ENCODE measurements at regions not wholly inside any gene's neighbourhood (a gene's known extent, or its start where the extent isn't known, plus 50 kb on each side); places are given as distances from the start of the nearest gene placed in this dataset.

DNA sequence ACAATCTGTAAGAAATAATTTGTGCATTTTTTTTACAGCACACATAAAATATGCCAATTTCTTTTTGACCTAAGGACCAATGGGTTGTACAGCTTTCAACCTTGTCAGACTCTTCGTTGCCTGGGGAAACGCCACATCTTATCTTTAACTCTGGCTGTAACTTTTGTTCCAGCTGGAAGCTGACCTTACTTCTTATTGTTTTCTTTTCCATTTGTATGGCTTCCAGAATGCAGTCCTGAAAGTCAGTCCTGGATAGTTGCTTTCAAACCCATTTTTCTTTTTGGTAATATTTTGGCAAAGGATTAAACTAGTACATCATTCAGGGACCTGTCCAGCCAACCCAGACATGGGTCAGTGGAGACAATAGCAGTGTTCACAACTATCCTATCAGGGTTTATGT, 686.5 kb upstream of the CDH2 start:
- H3K18ac ChIP-seq (ENCODE audit: insufficient read length, low read depth, low read length) = no peak overlapping the region
- H3K4ac ChIP-seq (ENCODE audit: low read depth, low read length) = no peak overlapping the region
- no peaks in the 10 kb centered on the region for H3K4me1 ChIP-seq (ENCODE audit: insufficient read depth, low read length)
- H3K79me2 ChIP-seq (ENCODE audit: insufficient read depth, low read length) = no peaks in the 10 kb centered on the region
- no peaks in the 10 kb centered on the region for H3K9me3 ChIP-seq (ENCODE audit: control insufficient read depth, low read depth, low read length)
- H3T11ph ChIP-seq (ENCODE audit: low read length) = no peak overlapping the region
- no peaks in the 10 kb centered on the region for H4K20me1 ChIP-seq (ENCODE audit: control insufficient read depth, insufficient read depth, insufficient read length)
- H2BK20ac ChIP-seq (ENCODE audit: low read depth, low read length, poor library complexity, severe bottlenecking) = no peak overlapping the region
- H3K4me2 ChIP-seq (ENCODE audit: insufficient read depth, insufficient read length, low read length) = no peak overlapping the region
- H3K79me1 ChIP-seq (ENCODE audit: insufficient read depth, low read depth, low read length, poor library complexity, severe bottlenecking) = no peaks in the 10 kb centered on the region
- H3K4me3 Mint-ChIP-seq = no peak overlapping the region
- no peak overlapping the region for H3K9ac ChIP-seq (ENCODE audit: extremely low read depth, insufficient read length, low read length)
- no peak overlapping the region for H4K5ac ChIP-seq (ENCODE audit: insufficient read length, low read depth, low read length)
- no peaks in the 10 kb centered on the region for H3K4me1 Mint-ChIP-seq
- no peak overlapping the region for H3K27ac ChIP-seq (ENCODE audit: insufficient read length, low read depth, low read length)
- H2BK5ac ChIP-seq (ENCODE audit: insufficient read length, low read length) = no peak overlapping the region
- H3K27ac Mint-ChIP-seq = no peak overlapping the region
- H3K23ac ChIP-seq (ENCODE audit: insufficient read length, low read depth, low read length) = no peak overlapping the region
- no peak overlapping the region for H2BK12ac ChIP-seq (ENCODE audit: insufficient read length, low read depth, low read length)
- H3K14ac ChIP-seq (ENCODE audit: insufficient read depth, low read length) = no peak overlapping the region
- no peaks in the 10 kb centered on the region for H3K27me3 ChIP-seq (ENCODE audit: insufficient read depth, low read length)
- H3K27me3 Mint-ChIP-seq (ENCODE audit: low read depth) = no peaks in the 10 kb centered on the region
- TF ChIP-seq, protein P1, sequence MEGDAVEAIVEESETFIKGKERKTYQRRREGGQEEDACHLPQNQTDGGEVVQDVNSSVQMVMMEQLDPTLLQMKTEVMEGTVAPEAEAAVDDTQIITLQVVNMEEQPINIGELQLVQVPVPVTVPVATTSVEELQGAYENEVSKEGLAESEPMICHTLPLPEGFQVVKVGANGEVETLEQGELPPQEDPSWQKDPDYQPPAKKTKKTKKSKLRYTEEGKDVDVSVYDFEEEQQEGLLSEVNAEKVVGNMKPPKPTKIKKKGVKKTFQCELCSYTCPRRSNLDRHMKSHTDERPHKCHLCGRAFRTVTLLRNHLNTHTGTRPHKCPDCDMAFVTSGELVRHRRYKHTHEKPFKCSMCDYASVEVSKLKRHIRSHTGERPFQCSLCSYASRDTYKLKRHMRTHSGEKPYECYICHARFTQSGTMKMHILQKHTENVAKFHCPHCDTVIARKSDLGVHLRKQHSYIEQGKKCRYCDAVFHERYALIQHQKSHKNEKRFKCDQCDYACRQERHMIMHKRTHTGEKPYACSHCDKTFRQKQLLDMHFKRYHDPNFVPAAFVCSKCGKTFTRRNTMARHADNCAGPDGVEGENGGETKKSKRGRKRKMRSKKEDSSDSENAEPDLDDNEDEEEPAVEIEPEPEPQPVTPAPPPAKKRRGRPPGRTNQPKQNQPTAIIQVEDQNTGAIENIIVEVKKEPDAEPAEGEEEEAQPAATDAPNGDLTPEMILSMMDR (conservative IDR thresholded peaks at IDR 0.05) = no peak
- H2BK120ac ChIP-seq (ENCODE audit: low read depth, low read length, poor library complexity, severe bottlenecking) = no peak overlapping the region
- no peak overlapping the region for H2AK5ac ChIP-seq (ENCODE audit: insufficient read length, low read length)
- no peak overlapping the region for H2AFZ ChIP-seq (ENCODE audit: low read length)
- WGBS (ENCODE audit: extremely low coverage, insufficient read length, low lambda C conversion rate) = no CpG with 5 or more reads among the region's 2 CpGs
- H3K56ac ChIP-seq (ENCODE audit: insufficient read length, low read depth, low read length) = no peak overlapping the region
- H3K36me3 Mint-ChIP-seq (ENCODE audit: insufficient read depth in 1 of 3, low read depth in 3 of 3) = no peaks in the 10 kb centered on the region
- no peak overlapping the region for H4K8ac ChIP-seq (replicated peaks; ENCODE audit: insufficient read length, low read depth, low read length)
- no peak overlapping the region for H2BK15ac ChIP-seq (ENCODE audit: low read depth, low read length)
- DNase-seq = no peak
- no peak overlapping the region for H4K91ac ChIP-seq (ENCODE audit: insufficient read length, low read depth, low read length)
- H3K23me2 ChIP-seq (ENCODE audit: insufficient read length, low read depth, low read length, poor library complexity, severe bottlenecking) = no peaks in the 10 kb centered on the region
- H3K9me3 Mint-ChIP-seq = no peaks in the 10 kb centered on the region
